Nephron progenitor cell (in vitro differentiated cells): ENCODE measurements at regions not wholly inside any gene's neighbourhood (a gene's known extent, or its start where the extent isn't known, plus 50 kb on each side); places are given as distances from the start of the nearest gene placed in this dataset.
"Not testable (repeated sequence)": the region's sequence is repeated elsewhere in the genome, so short reads cannot be mapped to it uniquely, and the experiment has no call there.

Source experiments
- DNase-seq: peaks from one replicate; pipeline ENCODE4 v3.0.0; 2021
- H3K27ac Mint-ChIP-seq: 2 replicates; pipeline ENCODE4 v1.8.0; 2021; ENCODE audit warnings: mild to moderate bottlenecking, moderate library complexity, mixed read lengths
- H3K27me3 Mint-ChIP-seq: 2 replicates; pipeline ENCODE4 v1.8.0; 2021; ENCODE audit warnings: mild to moderate bottlenecking, low read depth, mixed read lengths; ENCODE audit not compliant: poor library complexity
- H3K36me3 Mint-ChIP-seq: 2 replicates; pipeline ENCODE4 v1.8.0; 2021; ENCODE audit warnings: low read depth, mixed read lengths
- H3K4me1 Mint-ChIP-seq: 2 replicates; pipeline ENCODE4 v1.8.0; 2021; ENCODE audit warnings: mixed read lengths
- H3K4me3 Mint-ChIP-seq: 2 replicates; pipeline ENCODE4 v1.8.0; 2021; ENCODE audit warnings: mild to moderate bottlenecking, moderate library complexity, mixed read lengths
- H3K9me3 Mint-ChIP-seq: 2 replicates; pipeline ENCODE4 v1.8.0; 2021; ENCODE audit warnings: mild to moderate bottlenecking, moderate library complexity, mixed read lengths
- TF ChIP-seq, protein P1 (sequence below): fragments of 200-600 bp; sonication (generic); IDR thresholded peaks from 2 replicates; pipeline ENCODE4 v1.5.0; 2021; ENCODE audit warnings: antibody characterized with exemption

DNA sequence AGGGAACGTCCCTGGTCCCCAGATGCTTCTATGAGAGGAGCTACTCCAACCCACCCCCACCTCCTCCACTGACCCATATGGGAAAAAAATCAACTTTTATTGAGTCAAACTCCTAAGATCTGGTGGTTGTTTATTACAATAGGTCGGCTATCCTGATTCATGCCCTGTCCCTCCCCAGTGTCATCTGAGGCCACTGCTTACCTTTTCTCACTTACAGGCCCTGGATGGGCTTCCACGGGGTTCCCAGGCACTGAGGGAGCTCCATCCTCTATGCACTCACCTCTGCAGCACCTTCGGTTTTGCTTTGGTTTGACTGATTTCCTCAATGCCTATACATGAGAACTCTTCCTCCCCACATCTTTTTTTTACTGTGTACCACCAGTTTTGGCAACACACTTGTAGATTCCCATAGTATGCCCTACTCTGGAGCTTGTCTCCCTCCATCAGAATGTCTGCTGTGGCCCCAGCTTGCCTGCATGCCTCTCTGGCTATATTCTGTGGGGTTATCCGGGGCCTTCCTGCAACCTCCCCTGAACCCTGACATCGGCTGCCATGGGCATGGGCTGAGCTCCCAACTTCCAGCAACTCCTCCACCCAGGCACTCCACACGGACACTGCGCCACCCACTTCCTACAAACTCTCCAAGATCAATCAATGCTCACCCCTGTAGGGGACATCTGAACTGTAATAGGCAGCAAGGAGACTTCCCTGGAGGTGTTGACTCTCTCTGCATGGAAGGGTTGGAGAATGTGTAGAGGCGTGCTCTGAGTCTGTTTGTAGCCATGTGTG is 236.1 kb downstream of the VAPA start:
- Mint-ChIP-seq H3K27ac (no peak overlapping the region), H3K4me1 (peaks cover 18% of the 10 kb centered on the region)
- no peak for DNase-seq

DNA sequence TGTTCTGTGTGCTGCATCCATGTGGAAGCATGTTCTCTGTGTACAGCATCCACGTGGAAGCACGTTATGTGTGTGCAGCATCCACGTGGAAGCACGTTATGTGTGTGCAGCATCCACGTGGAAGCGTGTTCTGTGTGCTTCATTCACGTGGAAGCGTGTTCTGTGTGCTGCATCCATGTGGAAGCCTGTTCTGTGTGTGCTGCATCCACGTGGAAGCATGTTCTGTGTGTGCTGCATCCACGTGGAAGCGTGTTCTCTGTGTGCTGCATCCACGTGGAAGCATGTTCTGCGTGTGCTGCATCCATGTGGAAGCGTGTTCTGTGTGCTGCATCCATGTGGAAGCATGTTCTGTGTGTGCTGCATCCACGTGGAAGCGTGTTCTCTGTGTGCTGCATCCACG is 236.8 kb downstream of the VAPA start:
- not testable (repeated sequence) for H3K4me3 Mint-ChIP-seq, H3K27ac Mint-ChIP-seq, H3K36me3 Mint-ChIP-seq, H3K27me3 Mint-ChIP-seq, H3K9me3 Mint-ChIP-seq, DNase-seq
- peaks cover 12% of the 10 kb centered on the region for H3K4me1 Mint-ChIP-seq

More for the DNA sequence above, 236.1 kb downstream of the VAPA start:
- no peaks in the 10 kb centered on the region for H3K9me3 Mint-ChIP-seq
- H3K27me3 Mint-ChIP-seq = no peaks in the 10 kb centered on the region
- TF ChIP-seq, protein P1, sequence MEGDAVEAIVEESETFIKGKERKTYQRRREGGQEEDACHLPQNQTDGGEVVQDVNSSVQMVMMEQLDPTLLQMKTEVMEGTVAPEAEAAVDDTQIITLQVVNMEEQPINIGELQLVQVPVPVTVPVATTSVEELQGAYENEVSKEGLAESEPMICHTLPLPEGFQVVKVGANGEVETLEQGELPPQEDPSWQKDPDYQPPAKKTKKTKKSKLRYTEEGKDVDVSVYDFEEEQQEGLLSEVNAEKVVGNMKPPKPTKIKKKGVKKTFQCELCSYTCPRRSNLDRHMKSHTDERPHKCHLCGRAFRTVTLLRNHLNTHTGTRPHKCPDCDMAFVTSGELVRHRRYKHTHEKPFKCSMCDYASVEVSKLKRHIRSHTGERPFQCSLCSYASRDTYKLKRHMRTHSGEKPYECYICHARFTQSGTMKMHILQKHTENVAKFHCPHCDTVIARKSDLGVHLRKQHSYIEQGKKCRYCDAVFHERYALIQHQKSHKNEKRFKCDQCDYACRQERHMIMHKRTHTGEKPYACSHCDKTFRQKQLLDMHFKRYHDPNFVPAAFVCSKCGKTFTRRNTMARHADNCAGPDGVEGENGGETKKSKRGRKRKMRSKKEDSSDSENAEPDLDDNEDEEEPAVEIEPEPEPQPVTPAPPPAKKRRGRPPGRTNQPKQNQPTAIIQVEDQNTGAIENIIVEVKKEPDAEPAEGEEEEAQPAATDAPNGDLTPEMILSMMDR = no peak
- no peaks in the 10 kb centered on the region for H3K36me3 Mint-ChIP-seq
- H3K4me3 Mint-ChIP-seq = no peak overlapping the region

DNA sequence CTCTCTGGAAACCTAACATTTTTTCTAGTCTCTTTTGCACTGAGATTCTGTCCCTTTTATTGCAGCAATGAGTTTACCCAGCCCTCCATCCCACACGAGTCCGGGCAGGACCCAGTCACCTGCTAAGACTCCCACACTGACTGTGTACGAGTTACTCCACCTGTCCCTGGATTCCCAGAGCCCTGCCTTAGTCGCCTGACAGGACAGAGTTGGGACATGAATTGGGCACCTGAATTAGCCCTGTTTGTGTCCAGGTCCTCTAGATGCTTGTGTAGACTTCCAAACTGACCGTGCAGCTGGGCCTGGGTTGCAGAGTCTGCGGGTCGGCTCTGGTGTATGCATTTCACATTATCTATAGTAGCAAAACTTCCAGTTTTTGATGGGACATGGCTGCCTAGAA is 238.7 kb downstream of the VAPA start:
- no peak for DNase-seq
- peaks cover 4% of the 10 kb centered on the region for H3K4me1 Mint-ChIP-seq
- H3K27me3 Mint-ChIP-seq = no peaks in the 10 kb centered on the region
- no peaks in the 10 kb centered on the region for H3K36me3 Mint-ChIP-seq
- H3K27ac Mint-ChIP-seq = no peak overlapping the region
- TF ChIP-seq, protein P1 = no peak
- no peak overlapping the region for H3K4me3 Mint-ChIP-seq
- H3K9me3 Mint-ChIP-seq = peaks cover 16% of the 10 kb centered on the region

DNA sequence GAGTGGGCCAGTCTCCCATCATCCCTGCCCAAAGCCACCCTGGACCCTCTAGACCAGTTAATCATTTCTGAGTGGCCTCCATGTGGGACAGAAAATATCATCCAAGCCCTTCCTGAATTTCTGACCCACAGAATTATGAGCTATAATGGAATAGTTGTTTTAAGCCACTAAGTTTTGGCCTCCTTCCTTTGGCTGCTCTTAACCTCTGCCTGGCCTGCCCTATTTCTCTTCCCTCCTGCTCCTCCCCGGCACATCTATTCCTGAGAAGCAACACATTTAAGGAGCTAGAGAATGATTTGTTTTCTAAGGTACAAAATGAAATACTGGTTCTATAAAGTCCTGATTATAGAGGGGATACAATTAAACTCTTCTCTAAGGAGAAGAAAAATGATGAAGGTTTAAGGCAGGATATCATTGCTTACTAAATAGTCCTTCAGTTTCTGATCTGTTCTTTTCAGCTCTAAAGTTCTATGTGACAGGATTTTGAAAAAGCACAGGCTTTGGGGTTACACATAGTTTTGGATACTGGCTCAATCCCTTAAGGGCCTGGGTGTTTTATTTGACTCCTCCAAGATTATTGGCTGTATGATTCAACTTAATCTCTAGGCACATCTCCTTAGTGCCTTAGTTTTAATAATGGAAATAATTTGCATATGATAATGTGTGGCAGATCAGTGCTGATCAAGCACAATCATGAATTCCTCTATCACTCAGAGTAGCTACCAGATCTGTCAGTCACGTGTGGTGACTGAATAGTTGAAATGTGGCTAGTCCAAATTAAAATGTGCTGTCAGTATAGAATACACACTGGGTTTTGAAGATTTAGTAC is 240.3 kb downstream of the VAPA start:
- TF ChIP-seq, protein P1 = no peak
- no peaks in the 10 kb centered on the region for H3K27me3 Mint-ChIP-seq
- peaks cover 19% of the 10 kb centered on the region for H3K9me3 Mint-ChIP-seq
- no peaks in the 10 kb centered on the region for H3K36me3 Mint-ChIP-seq
- DNase-seq = no peak
- H3K4me3 Mint-ChIP-seq = no peak overlapping the region
- peak overlapping the region; percentile 40 for H3K27ac Mint-ChIP-seq
- H3K4me1 Mint-ChIP-seq = peaks cover 4% of the 10 kb centered on the region

DNA sequence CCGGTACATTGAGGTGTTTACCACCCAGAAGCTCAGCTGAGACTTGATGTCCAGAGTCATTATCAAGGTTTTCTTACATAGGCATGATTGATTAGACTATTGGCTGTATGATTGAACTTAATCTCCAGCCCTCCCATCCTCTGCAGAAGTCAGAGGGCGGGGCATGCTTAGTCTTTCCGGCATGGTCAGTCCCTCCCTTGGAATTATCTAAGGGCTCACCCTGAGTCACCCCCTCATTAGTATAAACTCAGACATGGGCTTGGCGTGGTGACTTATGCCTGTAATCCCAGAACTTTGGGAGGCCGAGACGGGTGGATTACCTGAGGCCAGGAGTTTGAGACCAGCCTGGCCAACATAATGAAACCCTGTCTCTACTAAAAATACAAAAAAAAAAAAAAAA is 243.9 kb downstream of the VAPA start:
- no peak for DNase-seq
- Mint-ChIP-seq H3K36me3 (no peaks in the 10 kb centered on the region), H3K27ac (no peak overlapping the region), H3K4me3 (no peak overlapping the region), H3K4me1 (no peaks in the 10 kb centered on the region), H3K27me3 (no peaks in the 10 kb centered on the region), H3K9me3 (peaks cover 19% of the 10 kb centered on the region)
- TF ChIP-seq, protein P1 = no peak

DNA sequence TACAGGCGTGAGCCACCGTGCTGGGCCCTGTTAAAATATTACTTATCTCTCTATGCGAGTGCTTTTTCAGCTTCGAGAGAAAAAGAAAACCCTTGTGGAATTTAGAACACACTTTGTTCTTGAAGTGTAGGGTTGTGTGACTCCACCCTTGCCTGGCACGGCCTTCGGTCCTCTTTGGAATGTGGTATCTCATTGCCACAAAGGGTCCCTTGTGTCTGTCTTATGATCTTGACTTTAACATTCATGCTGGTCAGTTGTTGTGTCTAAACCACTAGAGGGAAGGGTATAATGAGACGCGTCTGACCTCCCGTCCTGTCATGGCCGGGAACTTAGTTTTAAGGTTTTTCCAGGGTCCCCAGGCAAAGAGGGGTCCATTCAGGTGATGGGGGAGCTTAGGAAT is 246.4 kb downstream of the VAPA start:
- H3K27ac Mint-ChIP-seq = no peak overlapping the region
- no peak for DNase-seq
- H3K36me3 Mint-ChIP-seq = no peaks in the 10 kb centered on the region
- no peaks in the 10 kb centered on the region for H3K27me3 Mint-ChIP-seq
- TF ChIP-seq, protein P1 = no peak
- H3K9me3 Mint-ChIP-seq = peaks cover 17% of the 10 kb centered on the region
- H3K4me1 Mint-ChIP-seq = peaks cover 9% of the 10 kb centered on the region
- no peak overlapping the region for H3K4me3 Mint-ChIP-seq
